IMR-90 (cell line): ENCODE measurements at regions not wholly inside any gene's neighbourhood (a gene's known extent, or its start where the extent isn't known, plus 50 kb on each side); places are given as distances from the start of the nearest gene placed in this dataset.

Experiments used
- ATAC-seq: fragments of 200-7000 bp; cut with Tn5 transposase; 2 replicates; pipeline ENCODE4 v1.9.1; 2020; ENCODE audit warnings: low read depth, mild to moderate bottlenecking, moderate library complexity
- BruUV-seq: library from RNA; stranded (reverse); fragments of 400-500 nt; replicated peaks from 2 replicates; lab custom pipeline; 2021; lab: Mats Ljungman, UMichigan
- CTCF ChIA-PET: fragments of 300-600 bp; formaldehyde crosslinking; extraction: SDS; loops from one replicate; lab custom pipeline; 2021; ENCODE audit warnings: antibody characterized with exemption; lab: Yijun Ruan, JAX
- POLR2A ChIA-PET: fragments of 300-600 bp; sonication (Branson Sonifier 250); formaldehyde crosslinking; loops from one replicate; lab custom pipeline; 2022; ENCODE audit warnings: antibody characterized with exemption; ENCODE audit not compliant: unreplicated experiment; lab: Charles Lee
- DNase-seq: peaks from one replicate; pipeline ENCODE4 v3.0.0; 2013
- H2AFZ ChIP-seq: replicated peaks from 2 replicates; pipeline ENCODE3; 2013; ENCODE audit warnings: low read length, mild to moderate bottlenecking; ENCODE audit not compliant: poor library complexity
- H2AK5ac ChIP-seq: 2 replicates; pipeline ENCODE4 v1.6.1; 2013; ENCODE audit warnings: low read depth, low read length, inconsistent platforms
- H2AK9ac ChIP-seq: replicated peaks from 2 replicates; pipeline ENCODE3; 2013; ENCODE audit warnings: mild to moderate bottlenecking, low read depth, low read length, moderate library complexity; ENCODE audit not compliant: poor library complexity
- H2BK120ac ChIP-seq: 2 replicates; pipeline ENCODE4 v1.6.1; 2013; ENCODE audit warnings: low read depth, low read length, inconsistent platforms
- H2BK15ac ChIP-seq: 3 replicates; pipeline ENCODE4 v1.6.1; 2013; ENCODE audit warnings: low read depth, low read length, inconsistent platforms
- H2BK20ac ChIP-seq: 2 replicates; pipeline ENCODE4 v1.6.1; 2013; ENCODE audit warnings: low read depth, mild to moderate bottlenecking, inconsistent platforms, low read length, moderate library complexity
- H2BK5ac ChIP-seq: 2 replicates; pipeline ENCODE4 v1.6.1; 2013; ENCODE audit warnings: mild to moderate bottlenecking, low read depth, low read length, inconsistent platforms; ENCODE audit not compliant: poor library complexity, severe bottlenecking
- H3K14ac ChIP-seq: replicated peaks from 2 replicates; pipeline ENCODE4 v1.6.1; 2013; ENCODE audit warnings: low read depth, low read length, inconsistent platforms
- H3K18ac ChIP-seq: 2 replicates; pipeline ENCODE4 v1.6.1; 2013; ENCODE audit warnings: low read depth, low read length, control low read depth
- H3K23ac ChIP-seq: 2 replicates; pipeline ENCODE4 v1.6.1; 2013; ENCODE audit warnings: low read depth, low read length, inconsistent platforms
- H3K27ac ChIP-seq: 2 replicates; pipeline ENCODE4 v1.5.1; 2013; ENCODE audit warnings: mild to moderate bottlenecking, control low read depth, low read length; ENCODE audit not compliant: insufficient read depth
- H3K27me3 ChIP-seq: 2 replicates; pipeline ENCODE4 v1.6.1; 2013; ENCODE audit warnings: low read length; ENCODE audit not compliant: control insufficient read depth, insufficient read depth
- H3K36me3 ChIP-seq: 2 replicates; pipeline ENCODE4 v1.6.1; 2013; ENCODE audit warnings: low read length, mixed read lengths; ENCODE audit not compliant: control insufficient read depth, insufficient read depth
- H3K4ac ChIP-seq: 2 replicates; pipeline ENCODE4 v1.6.1; 2013; ENCODE audit warnings: low read depth, low read length, inconsistent platforms
- H3K4me1 ChIP-seq: 2 replicates; pipeline ENCODE4 v1.6.1; 2013; ENCODE audit warnings: low read length, mixed read lengths; ENCODE audit not compliant: control insufficient read depth, insufficient read depth
- H3K4me2 ChIP-seq: 2 replicates; pipeline ENCODE4 v1.6.1; 2013; ENCODE audit warnings: low read depth, mild to moderate bottlenecking, control low read depth, low read length, moderate library complexity
- H3K4me3 ChIP-seq: 2 replicates; pipeline ENCODE4 v1.5.1; 2013; ENCODE audit warnings: low read depth, mild to moderate bottlenecking, control low read depth, low read length, moderate library complexity; ENCODE audit not compliant: insufficient read depth
- H3K56ac ChIP-seq: 2 replicates; pipeline ENCODE4 v1.6.1; 2013; ENCODE audit warnings: low read length, inconsistent platforms; ENCODE audit not compliant: insufficient read depth; ENCODE audit errors: extremely low read depth
- H3K79me1 ChIP-seq, 2 experiments: 2 replicates each; pipeline ENCODE4 v1.6.1; 2013; ENCODE audit warnings: low read length in 2 of 2, inconsistent platforms in 1 of 2, low read depth in 1 of 2
- H3K9ac ChIP-seq: 2 replicates; pipeline ENCODE4 v1.6.1; 2013; ENCODE audit warnings: low read depth, low read length, control low read depth
- H3K9me1 ChIP-seq: 2 replicates; pipeline ENCODE4 v1.6.1; 2013; ENCODE audit warnings: low read length, inconsistent platforms; ENCODE audit not compliant: insufficient read depth
- H3K9me3 ChIP-seq: 2 replicates; pipeline ENCODE4 v1.6.1; 2013; ENCODE audit warnings: low read length; ENCODE audit not compliant: control insufficient read depth, insufficient read depth
- H4K20me1 ChIP-seq: 2 replicates; pipeline ENCODE4 v1.6.1; 2013; ENCODE audit warnings: low read length, inconsistent platforms; ENCODE audit not compliant: insufficient read depth
- H4K5ac ChIP-seq: 2 replicates; pipeline ENCODE4 v1.6.1; 2013; ENCODE audit warnings: mild to moderate bottlenecking, low read depth, low read length, control low read depth
- H4K8ac ChIP-seq, 2 experiments: 2 replicates each; pipeline ENCODE4 v1.6.1; 2013; ENCODE audit warnings: low read depth in 2 of 2, low read length in 2 of 2, control low read depth in 1 of 2, inconsistent platforms in 1 of 2
- H4K91ac ChIP-seq: 2 replicates; pipeline ENCODE4 v1.6.1; 2013; ENCODE audit warnings: low read depth, low read length, inconsistent platforms; ENCODE audit not compliant: insufficient read depth
- BHLHE40 ChIP-seq: fragments of 150-350 bp; IDR thresholded peaks from 2 replicates; pipeline ENCODE4 v1.6.1; 2016; ENCODE audit warnings: mild to moderate bottlenecking, low read depth, low read length
- CEBPB ChIP-seq: IDR thresholded peaks from 2 replicates; pipeline ENCODE4 v1.6.1; 2012; ENCODE audit warnings: low read depth, low read length, improper control_type of control experiment
- CHD1 ChIP-seq: IDR thresholded peaks from 2 replicates; pipeline ENCODE4 v1.6.1; 2012; ENCODE audit warnings: low read depth, low read length, improper control_type of control experiment
- CTCF ChIP-seq: conservative IDR thresholded peaks from 2 replicates; pipeline ENCODE4 v1.5.1; 2012; ENCODE audit warnings: mild to moderate bottlenecking, low read depth, low read length, improper control_type of control experiment
- ELK1 ChIP-seq: fragments of 150-350 bp; IDR thresholded peaks from 2 replicates; pipeline ENCODE4 v1.6.1; 2016; ENCODE audit warnings: low read depth, mild to moderate bottlenecking, low read length, moderate library complexity, borderline replicate concordance
- FOS ChIP-seq: fragments of 150-350 bp; IDR thresholded peaks from 2 replicates; pipeline ENCODE4 v1.6.1; 2016; ENCODE audit warnings: low read depth, low read length
- MAFK ChIP-seq: IDR thresholded peaks from 2 replicates; pipeline ENCODE4 v1.6.1; 2012; ENCODE audit warnings: low read depth, low read length, improper control_type of control experiment
- MAZ ChIP-seq: IDR thresholded peaks from 2 replicates; pipeline ENCODE4 v1.6.1; 2012; ENCODE audit warnings: low read depth, mild to moderate bottlenecking, low read length, improper control_type of control experiment, moderate library complexity, borderline replicate concordance
- MXI1 ChIP-seq: IDR thresholded peaks from 2 replicates; pipeline ENCODE4 v1.6.1; 2012; ENCODE audit warnings: low read depth, mild to moderate bottlenecking, low read length, moderate library complexity, borderline replicate concordance
- NFE2L2 ChIP-seq: fragments of 150-350 bp; IDR thresholded peaks from 2 replicates; pipeline ENCODE4 v1.6.1; 2016; ENCODE audit warnings: low read depth, mild to moderate bottlenecking, low read length
- POLR2A ChIP-seq: IDR thresholded peaks from 2 replicates; pipeline ENCODE4 v1.6.1; 2012; ENCODE audit warnings: mild to moderate bottlenecking, low read depth, low read length
- RAD21 ChIP-seq: IDR thresholded peaks from 2 replicates; pipeline ENCODE4 v1.6.1; 2012; ENCODE audit warnings: low read length, improper control_type of control experiment
- RCOR1 ChIP-seq: IDR thresholded peaks from 2 replicates; pipeline ENCODE4 v1.6.1; 2012; ENCODE audit warnings: mild to moderate bottlenecking, low read length, improper control_type of control experiment; ENCODE audit not compliant: insufficient replicate concordance
- RFX5 ChIP-seq: IDR thresholded peaks from 2 replicates; pipeline ENCODE4 v1.8.0; 2012; ENCODE audit warnings: low read depth, mild to moderate bottlenecking, low read length, moderate library complexity
- SMC3 ChIP-seq: fragments of 150-350 bp; IDR thresholded peaks from 2 replicates; pipeline ENCODE4 v1.6.1; 2016; ENCODE audit warnings: low read depth, mild to moderate bottlenecking, antibody characterized with exemption, low read length, moderate library complexity
- USF2 ChIP-seq: fragments of 150-350 bp; IDR thresholded peaks from 2 replicates; pipeline ENCODE4 v1.6.1; 2017; ENCODE audit warnings: mild to moderate bottlenecking, antibody characterized with exemption, low read length, low read depth
- WGBS, 2 experiments: methylation state at CpG; one replicate each; pipeline versions ENCODE4 v1.1.5 to v1.1.7; 2013; ENCODE audit warnings: missing lambda C conversion rate in 2 of 2; ENCODE audit not compliant: insufficient read length in 1 of 2; ENCODE audit errors: extremely low coverage in 2 of 2; 5-methylcytosine and 5-hydroxymethylcytosine counted together
- dilution Hi-C: fragments of 300-500 bp; cut with HindIII; formaldehyde crosslinking; loops from one replicate; pipeline ENCODE4 v1.14.3; 2018; ENCODE audit warnings: low sequenced_read_pairs; ENCODE audit not compliant: unreplicated experiment
- in situ Hi-C: fragments of 300-500 bp; cut with MboI; formaldehyde crosslinking; loops from 3 replicates; pipeline ENCODE4 v1.14.3; 2019; ENCODE audit warnings: low sequenced_read_pairs, inconsistent platforms, mixed read lengths
- intact Hi-C: fragments of 100-400 bp; cut with micrococcal nuclease; formaldehyde crosslinking; loops from 2 replicates; pipeline ENCODE4 v1.10.0; 2022

GRCh38 chr3:81426826-81427577 lies 334.4 kb downstream of the GBE1 start:
- no peak overlapping the region for H3K56ac ChIP-seq
- H3K23ac ChIP-seq, result no peak overlapping the region
- H2BK5ac ChIP-seq, result no peak overlapping the region
- no peak overlapping the region for H4K5ac ChIP-seq
- no peak overlapping the region for H4K8ac ChIP-seq
- H2BK15ac ChIP-seq, result no peak overlapping the region
- H2BK120ac ChIP-seq, result no peak overlapping the region
- no peak overlapping the region for H3K9ac ChIP-seq
- no peaks in the 10 kb centered on the region for H3K79me1 ChIP-seq
- H3K4me1 ChIP-seq, result no peaks in the 10 kb centered on the region
- H2AFZ ChIP-seq, result no peak overlapping the region
- dilution Hi-C loops (no loop called here), in situ Hi-C loops (no loop called here), intact Hi-C loops (no loop called here)
- no peaks in the 10 kb centered on the region for H3K27me3 ChIP-seq
- H4K91ac ChIP-seq, result no peak overlapping the region
- no peak for ATAC-seq
- CTCF ChIA-PET, result interaction anchor here (0.6 kb wide), 1 partner anchor 12 kb away, joined by 9 read pairs; no protein-coding TSS in a partner anchor
- H3K27ac ChIP-seq, result no peak overlapping the region
- H3K18ac ChIP-seq, result no peak overlapping the region
- POLR2A ChIA-PET, result no interaction called here
- TF ChIP-seq MXI1 (no peak), SMC3 (no peak), RAD21 (no peak), RCOR1 (no peak), ELK1 (no peak), USF2 (no peak), MAFK (no peak), FOS (no peak), POLR2A (no peak), NFE2L2 (no peak), CHD1 (no peak), CTCF (no peak), MAZ (no peak), RFX5 (no peak), CEBPB (no peak), BHLHE40 (no peak)
- no peak overlapping the region for H3K4me2 ChIP-seq
- H2AK9ac ChIP-seq, result no peak overlapping the region
- no peak for DNase-seq
- no peaks in the 10 kb centered on the region for H3K9me1 ChIP-seq
- no TSS peak for BruUV-seq
- no CpG with 5 or more reads among the region's 6 CpGs for WGBS, 2 experiments
- no peaks in the 10 kb centered on the region for H4K20me1 ChIP-seq
- H3K4ac ChIP-seq, result no peak overlapping the region
- no peak overlapping the region for H2AK5ac ChIP-seq
- no peak overlapping the region for H2BK20ac ChIP-seq
- H3K4me3 ChIP-seq, result no peak overlapping the region
- no peaks in the 10 kb centered on the region for H3K9me3 ChIP-seq
- no peak overlapping the region for H3K14ac ChIP-seq
- H3K36me3 ChIP-seq, result no peaks in the 10 kb centered on the region
